ENCODE measurements at regions not wholly inside any gene's neighbourhood (a gene's known extent, or its start where the extent isn't known, plus 50 kb on each side); places are given as distances from the start of the nearest gene placed in this dataset.
"Not testable (repeated sequence)": the region's sequence is repeated elsewhere in the genome, so short reads cannot be mapped to it uniquely, and the experiment has no call there.

GRCh38 chr16:75948886-75949285 is 222.6 kb upstream of the CPHXL start:
- no peak for TF ChIP-seq CTCF (IDR thresholded peaks at IDR 0.05)
- no peaks in the 10 kb centered on the region for H3K4me1 ChIP-seq (ENCODE audit: low read depth)
- intact Hi-C loops (cut with DNase I, micrococcal nuclease) = no loop called here
- no peaks in the 10 kb centered on the region for H3K9me3 ChIP-seq
- DNase-seq (no peak), ATAC-seq (no peak)
- no peaks in the 10 kb centered on the region for H3K36me3 ChIP-seq (ENCODE audit: low read depth)
- no peak overlapping the region for H3K4me3 ChIP-seq

- no peak for TF ChIP-seq CTCF (IDR thresholded peaks at IDR 0.05)
- no peaks in the 10 kb centered on the region for H3K4me1 ChIP-seq (ENCODE audit: low read depth)
- intact Hi-C loops (cut with DNase I, micrococcal nuclease) = no loop called here
- no peak for ATAC-seq
- H3K9me3 ChIP-seq = no peaks in the 10 kb centered on the region
- no peaks in the 10 kb centered on the region for H3K36me3 ChIP-seq (ENCODE audit: low read depth)
- DNase-seq = no peak
- H3K4me3 ChIP-seq = no peak overlapping the region
Observed at GRCh38 chr16:75952124-75952523, 225.8 kb upstream of the CPHXL start.

- intact Hi-C loops (cut with DNase I, micrococcal nuclease) = no loop called here
- no peak for ATAC-seq
Observed at GRCh38 chr16:75957870-75958269, 231.6 kb upstream of the CPHXL start.

GRCh38 chr16:75965504-75966374 is 239.4 kb upstream of the CPHXL start:
- no peak for DNase-seq
- Histone ChIP-seq H3K4me3 (no peak overlapping the region), H3K9me3 (no peaks in the 10 kb centered on the region), H3K4me1 (ENCODE audit: low read depth) (no peaks in the 10 kb centered on the region), H3K36me3 (ENCODE audit: low read depth) (no peaks in the 10 kb centered on the region)
- TF ChIP-seq CTCF (IDR thresholded peaks at IDR 0.05) = no peak
- intact Hi-C loops (cut with DNase I, micrococcal nuclease) = no loop called here
- ATAC-seq = no peak

More at GRCh38 chr16:75957870-75958269, 231.6 kb upstream of the CPHXL start:
- Histone ChIP-seq H3K4me3 (no peak overlapping the region), H3K4me1 (ENCODE audit: low read depth) (no peaks in the 10 kb centered on the region), H3K36me3 (ENCODE audit: low read depth) (no peaks in the 10 kb centered on the region), H3K9me3 (no peaks in the 10 kb centered on the region)
- no peak for TF ChIP-seq CTCF (IDR thresholded peaks at IDR 0.05)
- no peak for DNase-seq

GRCh38 chr16:75969120-75969519 is 242.8 kb upstream of the CPHXL start:
- DNase-seq; ATAC-seq; H3K4me1 ChIP-seq (ENCODE audit: low read depth); H3K9me3 ChIP-seq; H3K36me3 ChIP-seq (ENCODE audit: low read depth); H3K4me3 ChIP-seq; intact Hi-C loops (cut with DNase I, micrococcal nuclease): not testable (repeated sequence)

- no peak for TF ChIP-seq CTCF (IDR thresholded peaks at IDR 0.05)
Observed at GRCh38 chr16:75971334-75971733, 245.0 kb upstream of the CPHXL start.

More at GRCh38 chr16:75971334-75971733, 245.0 kb upstream of the CPHXL start:
- DNase-seq = no peak
- no peak for ATAC-seq
- no peaks in the 10 kb centered on the region for H3K9me3 ChIP-seq
- intact Hi-C loops (cut with DNase I, micrococcal nuclease) = no loop called here
- H3K4me1 ChIP-seq (ENCODE audit: low read depth) = no peaks in the 10 kb centered on the region
- H3K4me3 ChIP-seq = no peak overlapping the region
- no peaks in the 10 kb centered on the region for H3K36me3 ChIP-seq (ENCODE audit: low read depth)
